ENCODE measurements at regions not wholly inside any gene's neighbourhood (a gene's known extent, or its start where the extent isn't known, plus 50 kb on each side); places are given as distances from the start of the nearest gene placed in this dataset.

DNA sequence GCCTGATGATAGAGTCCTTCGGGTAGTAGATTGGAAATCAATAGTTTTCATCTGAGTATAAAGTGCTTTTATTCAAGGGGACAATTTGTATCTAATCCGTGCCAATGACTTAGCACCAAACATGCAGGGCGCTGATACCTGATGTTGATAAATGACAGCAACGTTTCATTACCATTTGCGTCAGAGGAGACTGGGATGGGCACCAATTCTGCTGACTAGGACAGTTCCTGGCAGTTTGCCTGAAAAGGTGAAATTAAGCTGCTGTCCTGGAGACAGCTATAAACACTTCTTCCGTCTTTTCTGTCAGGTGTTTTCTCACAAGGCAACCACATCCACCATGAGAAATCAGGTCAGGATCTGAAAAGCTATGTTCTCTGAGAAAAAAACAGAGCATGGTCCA lies 1136.4 kb downstream of the TYW1 start:
- Histone ChIP-seq H3K36me3 (replicated peaks; ENCODE audit: insufficient read depth, low read length) (no peaks in the 10 kb centered on the region), H3K4me1 (ENCODE audit: low read length) (peaks cover 31% of the 10 kb centered on the region), H3K9me2 (replicated peaks; ENCODE audit: insufficient read depth, low read length) (no peaks in the 10 kb centered on the region), H3K79me2 (ENCODE audit: low read length) (no peaks in the 10 kb centered on the region), H3K4me3 (ENCODE audit: low read length) (no peak overlapping the region), H2AFZ (ENCODE audit: low read length) (no peak overlapping the region), H3K9me3 (replicated peaks; ENCODE audit: insufficient read depth, low read length) (no peaks in the 10 kb centered on the region), H3K4me2 (ENCODE audit: low read depth, low read length) (peak overlapping the region; percentile 0; the same call in 1 of the 2 replicates), H3F3A (ENCODE audit: insufficient read depth, low read length) (peaks cover 24% of the 10 kb centered on the region), H4K20me1 (ENCODE audit: insufficient read depth, low read length) (no peaks in the 10 kb centered on the region), H3K27me3 (replicated peaks; ENCODE audit: insufficient read depth, low read length) (no peaks in the 10 kb centered on the region), H3K27ac (ENCODE audit: low read length) (peak overlapping the region; percentile 95), H3K9ac (ENCODE audit: low read length) (peak overlapping the region; percentile 49)
- TF ChIP-seq, protein P1, sequence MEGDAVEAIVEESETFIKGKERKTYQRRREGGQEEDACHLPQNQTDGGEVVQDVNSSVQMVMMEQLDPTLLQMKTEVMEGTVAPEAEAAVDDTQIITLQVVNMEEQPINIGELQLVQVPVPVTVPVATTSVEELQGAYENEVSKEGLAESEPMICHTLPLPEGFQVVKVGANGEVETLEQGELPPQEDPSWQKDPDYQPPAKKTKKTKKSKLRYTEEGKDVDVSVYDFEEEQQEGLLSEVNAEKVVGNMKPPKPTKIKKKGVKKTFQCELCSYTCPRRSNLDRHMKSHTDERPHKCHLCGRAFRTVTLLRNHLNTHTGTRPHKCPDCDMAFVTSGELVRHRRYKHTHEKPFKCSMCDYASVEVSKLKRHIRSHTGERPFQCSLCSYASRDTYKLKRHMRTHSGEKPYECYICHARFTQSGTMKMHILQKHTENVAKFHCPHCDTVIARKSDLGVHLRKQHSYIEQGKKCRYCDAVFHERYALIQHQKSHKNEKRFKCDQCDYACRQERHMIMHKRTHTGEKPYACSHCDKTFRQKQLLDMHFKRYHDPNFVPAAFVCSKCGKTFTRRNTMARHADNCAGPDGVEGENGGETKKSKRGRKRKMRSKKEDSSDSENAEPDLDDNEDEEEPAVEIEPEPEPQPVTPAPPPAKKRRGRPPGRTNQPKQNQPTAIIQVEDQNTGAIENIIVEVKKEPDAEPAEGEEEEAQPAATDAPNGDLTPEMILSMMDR (IDR thresholded peaks at IDR 0.05; ENCODE audit: low read length): no peak
- TF ChIP-seq EZH2 (optimal IDR thresholded peaks at IDR 0.05; ENCODE audit: low read depth, low read length) (no peak), EZH2phosphoT487 (IDR thresholded peaks at IDR 0.05; ENCODE audit: low read length) (no peak)
- peak; percentile 94 for DNase-seq

DNA sequence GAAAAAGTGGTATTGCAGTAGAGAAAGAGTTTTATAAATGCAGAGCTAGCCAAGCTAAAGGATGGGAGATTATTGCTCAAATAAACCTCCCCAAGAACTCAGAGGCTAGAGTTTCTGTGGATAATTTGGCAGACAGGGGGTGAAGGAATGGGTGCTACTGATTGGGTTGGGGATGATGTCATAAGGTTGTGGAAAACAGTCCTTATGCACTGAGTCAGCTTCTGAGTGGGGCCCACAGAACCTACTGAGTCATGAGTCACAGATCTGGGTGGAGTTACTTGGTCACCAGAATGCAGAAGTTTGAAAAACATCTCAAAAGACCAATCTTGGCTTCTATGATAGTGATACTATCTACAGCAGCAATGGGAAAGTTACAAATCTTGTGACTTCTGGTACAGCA lies 1146.7 kb downstream of the TYW1 start:
- no peak for DNase-seq
- TF ChIP-seq, protein P1 (IDR thresholded peaks at IDR 0.05; ENCODE audit: low read length): no peak
- TF ChIP-seq EZH2 (optimal IDR thresholded peaks at IDR 0.05; ENCODE audit: low read depth, low read length) (no peak), EZH2phosphoT487 (IDR thresholded peaks at IDR 0.05; ENCODE audit: low read length) (no peak)
- no peak overlapping the region for H3K4me2 ChIP-seq (ENCODE audit: low read depth, low read length)
- no peaks in the 10 kb centered on the region for H3K79me2 ChIP-seq (ENCODE audit: low read length)
- no peaks in the 10 kb centered on the region for H3F3A ChIP-seq (ENCODE audit: insufficient read depth, low read length)
- H2AFZ ChIP-seq (ENCODE audit: low read length): no peak overlapping the region
- H3K9ac ChIP-seq (ENCODE audit: low read length): no peak overlapping the region
- H3K4me3 ChIP-seq (ENCODE audit: low read length): no peak overlapping the region
- no peaks in the 10 kb centered on the region for H3K36me3 ChIP-seq (replicated peaks; ENCODE audit: insufficient read depth, low read length)
- H3K9me2 ChIP-seq (replicated peaks; ENCODE audit: insufficient read depth, low read length): no peaks in the 10 kb centered on the region
- H4K20me1 ChIP-seq (ENCODE audit: insufficient read depth, low read length): no peaks in the 10 kb centered on the region
- H3K27ac ChIP-seq (ENCODE audit: low read length): no peak overlapping the region
- H3K4me1 ChIP-seq (ENCODE audit: low read length): peaks cover 4% of the 10 kb centered on the region; the same call in 1 of the 2 replicates
- H3K9me3 ChIP-seq (replicated peaks; ENCODE audit: insufficient read depth, low read length): no peaks in the 10 kb centered on the region
- H3K27me3 ChIP-seq (replicated peaks; ENCODE audit: insufficient read depth, low read length): no peaks in the 10 kb centered on the region

DNA sequence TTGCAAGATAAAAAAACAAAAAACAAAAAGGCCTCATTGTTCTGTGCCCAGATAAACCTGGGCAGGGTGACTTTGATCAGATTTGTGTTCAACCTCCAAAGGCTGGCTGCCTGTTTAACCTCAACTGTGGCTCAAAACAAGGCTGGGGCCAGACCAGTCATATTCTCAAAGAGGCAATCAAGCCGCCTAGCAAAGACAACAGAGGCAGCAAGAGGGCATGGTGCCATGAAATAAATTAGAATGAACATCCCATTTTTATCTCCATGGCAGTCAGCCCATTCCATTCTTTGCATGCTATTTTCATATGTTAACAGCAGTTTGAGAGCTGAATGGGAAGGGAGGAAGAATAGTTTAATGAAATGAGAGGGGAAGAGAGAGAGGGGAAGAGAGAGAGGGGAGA lies 1150.3 kb downstream of the TYW1 start:
- H3K4me3 ChIP-seq (ENCODE audit: low read length): no peak overlapping the region
- no peak overlapping the region for H3K27ac ChIP-seq (ENCODE audit: low read length)
- H3K9me2 ChIP-seq (replicated peaks; ENCODE audit: insufficient read depth, low read length): no peaks in the 10 kb centered on the region
- no peaks in the 10 kb centered on the region for H3K9me3 ChIP-seq (replicated peaks; ENCODE audit: insufficient read depth, low read length)
- H4K20me1 ChIP-seq (ENCODE audit: insufficient read depth, low read length): no peaks in the 10 kb centered on the region
- TF ChIP-seq EZH2 (optimal IDR thresholded peaks at IDR 0.05; ENCODE audit: low read depth, low read length) (no peak), EZH2phosphoT487 (IDR thresholded peaks at IDR 0.05; ENCODE audit: low read length) (no peak)
- TF ChIP-seq, protein P1 (IDR thresholded peaks at IDR 0.05; ENCODE audit: low read length): no peak
- H3F3A ChIP-seq (ENCODE audit: insufficient read depth, low read length): no peaks in the 10 kb centered on the region
- H3K36me3 ChIP-seq (replicated peaks; ENCODE audit: insufficient read depth, low read length): no peaks in the 10 kb centered on the region
- DNase-seq: no peak
- no peak overlapping the region for H3K4me2 ChIP-seq (ENCODE audit: low read depth, low read length)
- H3K27me3 ChIP-seq (replicated peaks; ENCODE audit: insufficient read depth, low read length): no peaks in the 10 kb centered on the region
- H3K79me2 ChIP-seq (ENCODE audit: low read length): no peaks in the 10 kb centered on the region
- peaks cover 11% of the 10 kb centered on the region for H3K4me1 ChIP-seq (ENCODE audit: low read length)
- no peak overlapping the region for H2AFZ ChIP-seq (ENCODE audit: low read length)
- H3K9ac ChIP-seq (ENCODE audit: low read length): no peak overlapping the region
